Gastrocnemius medialis (tissue), 4 donors: ENCODE measurements at regions not wholly inside any gene's neighbourhood (a gene's known extent, or its start where the extent isn't known, plus 50 kb on each side); places are given as distances from the start of the nearest gene placed in this dataset.

Source experiments
- CTCF ChIP-seq, 5 experiments: fragments of 450-650 bp in 3 of 5; fragments of 200-600 bp in 2 of 5; sonication (generic) in 2 of 5; IDR thresholded peaks in 4 of 5; conservative IDR thresholded peaks in 1 of 5; 1 replicate in 4 of 5; 2 replicates in 1 of 5; pipeline ENCODE4 v1.5.1; 2016 to 2019; ENCODE audit warnings: antibody characterized with exemption in 5 of 5, mild to moderate bottlenecking in 3 of 5, moderate library complexity in 3 of 5
- POLR2A ChIP-seq, 2 donors: fragments of 450-650 bp; IDR thresholded peaks; one replicate each; pipeline ENCODE4 v1.6.1; 2017; ENCODE audit warnings: antibody characterized with exemption in 2 of 2, mild to moderate bottlenecking in 2 of 2, moderate library complexity in 2 of 2

DNA sequence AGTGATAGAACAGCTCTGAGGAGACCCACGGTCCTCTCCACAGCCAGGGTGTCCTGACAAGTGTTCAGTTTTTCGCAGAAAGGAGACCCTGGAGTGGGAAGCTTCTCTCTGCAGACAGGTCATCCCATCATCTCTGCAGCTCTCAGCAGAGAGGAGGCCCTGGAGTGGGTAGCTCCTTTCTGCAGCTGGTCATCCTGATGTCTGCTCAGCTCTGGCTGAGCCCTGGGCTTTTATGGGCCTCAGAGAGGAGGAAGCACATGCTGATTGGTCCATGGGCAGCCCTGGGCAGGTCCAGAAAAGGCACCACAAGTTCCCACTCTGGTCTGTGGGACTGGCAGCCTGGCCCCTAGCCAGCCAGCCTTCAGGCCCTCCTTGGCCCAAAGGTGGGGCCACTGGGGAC lies 72.3 kb upstream of the ST3GAL5 start:
- TF ChIP-seq CTCF (IDR thresholded peaks at IDR 0.05 in 4 of 5, conservative IDR thresholded peaks at IDR 0.05 in 1 of 5) (no peak), POLR2A (IDR thresholded peaks at IDR 0.05) (no peak)
